ENCODE measurements at regions not wholly inside any gene's neighbourhood (a gene's known extent, or its start where the extent isn't known, plus 50 kb on each side); places are given as distances from the start of the nearest gene placed in this dataset.

GRCh38 chr4:124863040-124863545 is 150.6 kb upstream of the ANKRD50 start:
- TF ChIP-seq POLR2A (conservative IDR thresholded peaks at IDR 0.05), result no peak
- TF ChIP-seq TAF1 (IDR thresholded peaks at IDR 0.05; ENCODE audit: control insufficient read depth, extremely low read depth, insufficient read depth, low read length, severe bottlenecking), result no peak
- TF ChIP-seq, protein P1, sequence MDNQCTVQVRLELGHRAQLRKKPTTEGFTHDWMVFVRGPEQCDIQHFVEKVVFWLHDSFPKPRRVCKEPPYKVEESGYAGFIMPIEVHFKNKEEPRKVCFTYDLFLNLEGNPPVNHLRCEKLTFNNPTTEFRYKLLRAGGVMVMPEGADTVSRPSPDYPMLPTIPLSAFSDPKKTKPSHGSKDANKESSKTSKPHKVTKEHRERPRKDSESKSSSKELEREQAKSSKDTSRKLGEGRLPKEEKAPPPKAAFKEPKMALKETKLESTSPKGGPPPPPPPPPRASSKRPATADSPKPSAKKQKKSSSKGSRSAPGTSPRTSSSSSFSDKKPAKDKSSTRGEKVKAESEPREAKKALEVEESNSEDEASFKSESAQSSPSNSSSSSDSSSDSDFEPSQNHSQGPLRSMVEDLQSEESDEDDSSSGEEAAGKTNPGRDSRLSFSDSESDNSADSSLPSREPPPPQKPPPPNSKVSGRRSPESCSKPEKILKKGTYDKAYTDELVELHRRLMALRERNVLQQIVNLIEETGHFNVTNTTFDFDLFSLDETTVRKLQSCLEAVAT (IDR thresholded peaks at IDR 0.05), result no peak
- TF ChIP-seq POLR2AphosphoS5 (IDR thresholded peaks at IDR 0.05; ENCODE audit: control insufficient read depth, insufficient read depth, low read depth, low read length), result no peak
- TF ChIP-seq SP1 (CRISPR knock-in tag; IDR thresholded peaks at IDR 0.05), result no peak
- TF ChIP-seq, protein P2, sequence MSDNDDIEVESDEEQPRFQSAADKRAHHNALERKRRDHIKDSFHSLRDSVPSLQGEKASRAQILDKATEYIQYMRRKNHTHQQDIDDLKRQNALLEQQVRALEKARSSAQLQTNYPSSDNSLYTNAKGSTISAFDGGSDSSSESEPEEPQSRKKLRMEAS (CRISPR knock-in tag; IDR thresholded peaks at IDR 0.05), result no peak
- no peak for TF ChIP-seq FOXO4 (CRISPR knock-in tag; IDR thresholded peaks at IDR 0.05)
- TF ChIP-seq ZNF316 (IDR thresholded peaks at IDR 0.05), result no peak
- TF ChIP-seq HLTF (IDR thresholded peaks at IDR 0.05), result no peak
- TF ChIP-seq SMC3 (conservative IDR thresholded peaks at IDR 0.05; ENCODE audit: insufficient read depth, low read depth, low read length), result no peak
- TF ChIP-seq FOXP1 (CRISPR knock-in tag; IDR thresholded peaks at IDR 0.05), result no peak
- TF ChIP-seq ARID4B (CRISPR knock-in tag; IDR thresholded peaks at IDR 0.05), result no peak
